ENCODE measurements at regions not wholly inside any gene's neighbourhood (a gene's known extent, or its start where the extent isn't known, plus 50 kb on each side); places are given as distances from the start of the nearest gene placed in this dataset.

- no peak for TF ChIP-seq CTCF (conservative IDR thresholded peaks at IDR 0.05)
- H3K27ac ChIP-seq: no peak overlapping the region
Observed at GRCh38 chr1:115184951-115185331, 95.6 kb upstream of the TSPAN2 start.

GRCh38 chr1:115184260-115184950 lies 95.1 kb upstream of the TSPAN2 start:
- TF ChIP-seq CTCF (conservative IDR thresholded peaks at IDR 0.05): no peak
- no peak overlapping the region for H3K27ac ChIP-seq

- H3K27ac ChIP-seq: no peak overlapping the region
Observed at GRCh38 chr1:115183721-115184259, 94.5 kb upstream of the TSPAN2 start.

GRCh38 chr1:115183158-115183557 lies 93.9 kb upstream of the TSPAN2 start:
- no peak overlapping the region for H3K27ac ChIP-seq
- TF ChIP-seq CTCF (conservative IDR thresholded peaks at IDR 0.05): no peak

More at GRCh38 chr1:115183721-115184259, 94.5 kb upstream of the TSPAN2 start:
- no peak for TF ChIP-seq CTCF (conservative IDR thresholded peaks at IDR 0.05)

DNA sequence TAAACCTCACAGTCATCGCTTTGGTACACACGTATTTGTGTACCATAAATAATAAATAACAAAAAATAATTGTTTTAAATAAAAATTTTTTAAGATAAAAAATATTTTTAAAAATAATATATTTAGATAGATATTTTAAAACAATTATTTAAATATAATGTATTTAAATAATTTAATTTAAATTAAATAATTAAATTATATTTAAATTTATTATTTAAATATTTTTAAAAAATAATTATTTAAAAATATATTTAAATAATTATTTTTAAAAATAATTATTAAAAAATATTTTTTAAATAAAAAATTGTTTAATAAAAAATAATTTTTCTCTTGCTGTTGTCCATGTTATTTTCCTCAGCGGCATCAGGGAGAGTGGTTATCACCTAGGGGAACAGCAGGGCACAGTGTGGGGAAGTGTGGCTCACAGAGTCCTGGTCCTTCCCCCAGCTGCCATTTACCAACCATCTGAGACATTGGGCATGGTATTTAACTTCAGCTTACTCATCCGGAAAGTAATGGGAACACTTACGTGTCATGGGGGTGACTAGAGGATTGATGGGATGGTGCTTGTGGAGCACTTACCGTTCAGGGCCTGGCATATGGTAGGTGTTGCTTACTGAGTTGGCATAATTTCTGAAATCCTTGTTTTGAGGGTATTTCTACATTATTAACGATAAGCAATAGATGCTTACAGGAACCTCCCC lies 92.9 kb upstream of the TSPAN2 start:
- H3K27ac ChIP-seq: no peak overlapping the region
- no peak for TF ChIP-seq CTCF (conservative IDR thresholded peaks at IDR 0.05)

GRCh38 chr1:115181231-115181630 lies 91.9 kb upstream of the TSPAN2 start:
- no peak overlapping the region for H3K27ac ChIP-seq
- no peak for TF ChIP-seq CTCF (conservative IDR thresholded peaks at IDR 0.05)

GRCh38 chr1:115179397-115180079 lies 90.2 kb upstream of the TSPAN2 start:
- TF ChIP-seq CTCF (conservative IDR thresholded peaks at IDR 0.05): no peak
- H3K27ac ChIP-seq: no peak overlapping the region
